Central memory CD8-positive, alpha-beta T cell (primary cell): ENCODE measurements at regions not wholly inside any gene's neighbourhood (a gene's known extent, or its start where the extent isn't known, plus 50 kb on each side); places are given as distances from the start of the nearest gene placed in this dataset.
"Not testable (repeated sequence)": the region's sequence is repeated elsewhere in the genome, so short reads cannot be mapped to it uniquely, and the experiment has no call there.

Experiments
- ATAC-seq: fragments of 150-1000 bp; cut with Tn5 transposase; replicated peaks from 2 replicates; pipeline ENCODE4 v1.10.0; 2022; ENCODE audit warnings: mild to moderate bottlenecking, moderate FRiP score, moderate number of reproducible peaks; ENCODE audit not compliant: poor library complexity, severe bottlenecking; ENCODE audit errors: extremely low read depth
- DNase-seq, 2 donors: peaks; one replicate each; pipeline ENCODE4 v3.0.0; 2021; ENCODE audit warnings: low spot score in 2 of 2
- H3K27ac Mint-ChIP-seq: one replicate; pipeline ENCODE4 v1.8.0; 2022; ENCODE audit warnings: low read depth, mild to moderate bottlenecking, moderate library complexity, mixed read lengths
- H3K27me3 Mint-ChIP-seq: one replicate; pipeline ENCODE4 v1.8.0; 2022; ENCODE audit warnings: mixed read lengths
- H3K36me3 Mint-ChIP-seq: one replicate; pipeline ENCODE4 v1.8.0; 2022; ENCODE audit warnings: mild to moderate bottlenecking, moderate library complexity, mixed read lengths; ENCODE audit not compliant: insufficient read depth
- H3K4me1 Mint-ChIP-seq: one replicate; pipeline ENCODE4 v1.8.0; 2022; ENCODE audit warnings: mixed read lengths
- H3K4me3 Mint-ChIP-seq: one replicate; pipeline ENCODE4 v1.8.0; 2022; ENCODE audit warnings: mild to moderate bottlenecking, moderate library complexity, mixed read lengths
- H3K9me3 Mint-ChIP-seq: one replicate; pipeline ENCODE4 v1.8.0; 2022; ENCODE audit warnings: mixed read lengths

GRCh38 chr1:102210891-102211290 lies 214.2 kb upstream of the OLFM3 start:
- not testable (repeated sequence) for H3K4me1 Mint-ChIP-seq, H3K27ac Mint-ChIP-seq, H3K36me3 Mint-ChIP-seq, ATAC-seq, H3K27me3 Mint-ChIP-seq, H3K4me3 Mint-ChIP-seq, DNase-seq
- peaks cover 14% of the 10 kb centered on the region for H3K9me3 Mint-ChIP-seq

DNA sequence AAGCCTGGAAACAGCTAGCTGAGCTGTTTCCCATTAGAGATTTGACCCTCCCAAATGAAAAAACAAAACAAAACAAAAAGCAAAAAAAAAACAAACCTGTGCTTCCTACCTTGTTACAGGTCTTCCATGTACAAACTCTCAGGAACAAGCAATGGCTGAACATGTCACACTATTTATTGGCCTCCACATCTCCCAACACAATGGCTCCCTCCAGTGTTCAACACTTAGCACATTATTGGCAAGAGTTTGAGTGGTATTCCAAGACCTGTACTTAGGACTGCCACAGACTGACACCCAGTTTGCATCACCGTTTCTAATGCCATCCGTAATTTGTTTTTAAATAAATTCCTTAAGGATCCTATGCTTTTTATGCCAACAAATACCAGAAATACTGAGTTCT lies 195.0 kb upstream of the OLFM3 start:
- Mint-ChIP-seq H3K4me3 (no peak overlapping the region), H3K27me3 (no peaks in the 10 kb centered on the region), H3K4me1 (no peaks in the 10 kb centered on the region), H3K27ac (no peak overlapping the region), H3K36me3 (no peaks in the 10 kb centered on the region), H3K9me3 (peaks cover 12% of the 10 kb centered on the region)
- no peak for DNase-seq
- ATAC-seq, result no peak

DNA sequence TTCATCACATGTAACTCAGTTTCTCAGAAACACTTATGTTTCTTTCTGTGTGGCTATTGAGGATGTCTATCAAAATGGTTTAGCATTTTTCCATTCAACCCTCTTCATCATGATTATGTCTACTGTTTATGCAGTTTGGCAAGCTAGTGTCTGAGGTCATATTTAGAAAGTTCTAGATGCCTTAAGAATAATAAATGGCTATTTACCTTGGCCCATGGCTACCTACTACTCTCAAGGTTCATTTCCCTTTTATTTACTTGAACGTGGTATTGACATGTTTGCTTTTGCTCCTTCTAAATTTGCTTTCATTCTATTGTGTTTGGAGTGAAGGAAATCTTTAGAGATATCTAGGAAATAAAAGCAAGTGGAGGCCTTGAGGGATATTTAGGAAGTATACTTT lies 193.7 kb upstream of the OLFM3 start:
- H3K27me3 Mint-ChIP-seq, result no peaks in the 10 kb centered on the region
- no peak for DNase-seq
- no peak for ATAC-seq
- H3K4me3 Mint-ChIP-seq, result no peak overlapping the region
- H3K9me3 Mint-ChIP-seq, result peaks cover 12% of the 10 kb centered on the region
- H3K4me1 Mint-ChIP-seq, result no peaks in the 10 kb centered on the region
- H3K36me3 Mint-ChIP-seq, result no peaks in the 10 kb centered on the region
- no peak overlapping the region for H3K27ac Mint-ChIP-seq

DNA sequence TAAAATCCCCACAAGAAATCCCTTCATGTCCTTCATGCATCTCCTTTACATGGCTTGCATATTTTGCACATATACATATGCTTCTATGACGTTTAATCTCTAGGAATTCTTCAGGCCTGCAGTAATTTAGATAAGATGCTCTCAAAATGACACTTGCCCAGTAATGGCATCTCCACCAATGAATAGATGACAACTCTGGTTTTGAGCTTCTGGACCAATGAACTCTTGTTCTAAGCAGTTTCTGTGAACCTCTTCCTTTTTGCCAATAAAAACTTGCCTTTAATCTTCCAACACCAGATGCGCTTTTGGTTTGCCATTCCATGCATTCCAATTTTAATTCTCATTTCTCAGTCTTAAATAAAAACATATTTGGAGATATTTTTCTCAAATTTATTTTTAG lies 189.8 kb upstream of the OLFM3 start:
- H3K36me3 Mint-ChIP-seq, result no peaks in the 10 kb centered on the region
- no peaks in the 10 kb centered on the region for H3K27me3 Mint-ChIP-seq
- H3K4me1 Mint-ChIP-seq, result no peaks in the 10 kb centered on the region
- DNase-seq (no peak), ATAC-seq (no peak)
- no peak overlapping the region for H3K4me3 Mint-ChIP-seq
- no peak overlapping the region for H3K27ac Mint-ChIP-seq
- H3K9me3 Mint-ChIP-seq, result peaks cover 7% of the 10 kb centered on the region

- Mint-ChIP-seq H3K27ac (no peak overlapping the region), H3K4me1 (no peaks in the 10 kb centered on the region), H3K4me3 (no peak overlapping the region), H3K36me3 (no peaks in the 10 kb centered on the region), H3K27me3 (no peaks in the 10 kb centered on the region), H3K9me3 (peaks cover 7% of the 10 kb centered on the region)
- ATAC-seq (no peak), DNase-seq (no peak)
Observed at GRCh38 chr1:102185260-102185659, 188.5 kb upstream of the OLFM3 start.

DNA sequence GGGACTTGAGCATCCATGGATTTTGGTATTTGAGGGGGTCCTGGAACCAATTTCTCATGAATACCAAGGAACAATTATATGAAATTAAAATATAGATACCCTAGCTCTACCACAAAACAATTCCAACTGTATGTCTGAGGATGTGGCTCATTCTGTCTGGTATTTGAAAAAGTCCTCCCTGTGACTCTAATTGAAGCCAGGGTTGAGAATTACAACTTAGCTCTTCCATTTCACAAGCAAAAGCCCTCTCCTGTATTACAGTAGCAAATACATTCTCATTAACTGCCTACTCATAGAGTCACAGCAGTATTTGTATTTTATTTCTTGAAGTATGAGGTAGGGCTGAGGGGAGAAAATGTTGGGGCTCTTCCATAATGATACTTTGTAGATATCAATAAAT lies 187.8 kb upstream of the OLFM3 start:
- Mint-ChIP-seq H3K4me3 (no peak overlapping the region), H3K27ac (no peak overlapping the region), H3K9me3 (peaks cover 7% of the 10 kb centered on the region), H3K27me3 (no peaks in the 10 kb centered on the region), H3K36me3 (no peaks in the 10 kb centered on the region), H3K4me1 (no peaks in the 10 kb centered on the region)
- DNase-seq (no peak), ATAC-seq (no peak)

GRCh38 chr1:102183711-102184110 lies 187.0 kb upstream of the OLFM3 start:
- Mint-ChIP-seq H3K9me3 (peaks cover 7% of the 10 kb centered on the region), H3K27ac (no peak overlapping the region), H3K36me3 (no peaks in the 10 kb centered on the region), H3K4me1 (no peaks in the 10 kb centered on the region), H3K27me3 (no peaks in the 10 kb centered on the region), H3K4me3 (no peak overlapping the region)
- DNase-seq (no peak), ATAC-seq (no peak)

DNA sequence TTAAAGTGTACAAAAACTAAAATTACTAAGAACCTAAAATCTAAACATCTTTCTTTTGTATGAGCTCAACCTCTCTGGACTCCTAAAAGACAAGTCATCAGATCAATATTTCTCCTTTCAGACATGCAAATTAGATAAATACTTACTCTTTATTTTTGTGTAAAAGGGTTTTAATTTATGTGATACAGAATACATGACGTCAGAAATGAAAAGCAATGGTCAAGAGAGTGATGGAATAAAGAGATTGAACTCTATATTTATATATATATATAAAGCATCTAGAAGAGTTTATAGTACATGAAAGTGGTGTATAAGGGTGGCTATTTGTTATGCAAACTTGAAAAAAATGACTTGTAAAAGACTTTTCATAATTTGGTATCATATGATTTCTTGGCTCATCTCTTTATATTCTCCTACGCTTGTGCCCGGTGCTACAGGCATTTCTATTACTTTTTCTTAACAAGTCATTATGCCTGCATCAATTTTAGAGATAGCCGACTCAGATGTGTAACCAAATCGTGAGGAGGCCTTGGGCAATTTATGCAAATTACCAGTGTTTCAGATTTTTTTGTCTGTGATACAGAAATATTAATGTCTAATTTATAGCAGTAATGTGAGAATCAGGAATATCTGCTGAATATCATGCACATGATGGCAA lies 186.0 kb upstream of the OLFM3 start:
- H3K36me3 Mint-ChIP-seq, result no peaks in the 10 kb centered on the region
- DNase-seq (no peak), ATAC-seq (no peak)
- no peaks in the 10 kb centered on the region for H3K4me1 Mint-ChIP-seq
- H3K27ac Mint-ChIP-seq, result no peak overlapping the region
- no peaks in the 10 kb centered on the region for H3K27me3 Mint-ChIP-seq
- H3K9me3 Mint-ChIP-seq, result peaks cover 7% of the 10 kb centered on the region
- H3K4me3 Mint-ChIP-seq, result no peak overlapping the region

- no peak for ATAC-seq
- H3K9me3 Mint-ChIP-seq, result peaks cover 7% of the 10 kb centered on the region
- H3K36me3 Mint-ChIP-seq, result no peaks in the 10 kb centered on the region
- no peak for DNase-seq
- no peak overlapping the region for H3K27ac Mint-ChIP-seq
- H3K4me3 Mint-ChIP-seq, result no peak overlapping the region
- H3K4me1 Mint-ChIP-seq, result no peaks in the 10 kb centered on the region
- no peaks in the 10 kb centered on the region for H3K27me3 Mint-ChIP-seq
Observed at GRCh38 chr1:102181341-102181740, 184.6 kb upstream of the OLFM3 start.

DNA sequence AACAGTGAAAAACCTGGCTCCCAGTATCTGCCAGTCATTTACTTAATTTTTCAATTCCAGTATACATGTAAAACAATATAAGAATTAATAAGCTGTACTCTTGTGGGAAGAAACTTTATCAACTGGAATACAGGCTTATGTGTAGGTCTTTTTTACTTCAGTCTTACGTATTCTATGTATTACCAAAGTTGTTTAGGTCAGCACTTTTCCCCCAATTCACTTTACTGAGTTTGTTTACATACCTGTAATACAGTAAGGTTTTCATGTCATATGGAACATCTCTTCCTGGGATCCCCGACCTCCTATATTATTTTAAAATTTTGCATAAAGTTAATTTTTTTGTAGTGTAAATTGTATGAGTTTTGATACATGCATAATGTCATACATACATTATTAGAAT lies 181.8 kb upstream of the OLFM3 start:
- DNase-seq (no peak), ATAC-seq (no peak)
- Mint-ChIP-seq H3K9me3 (peaks cover 7% of the 10 kb centered on the region), H3K36me3 (no peaks in the 10 kb centered on the region), H3K27ac (no peak overlapping the region), H3K4me1 (no peaks in the 10 kb centered on the region), H3K4me3 (no peak overlapping the region), H3K27me3 (no peaks in the 10 kb centered on the region)

- no peak for ATAC-seq
Observed at GRCh38 chr1:102174259-102174863, 177.6 kb upstream of the OLFM3 start.

DNA sequence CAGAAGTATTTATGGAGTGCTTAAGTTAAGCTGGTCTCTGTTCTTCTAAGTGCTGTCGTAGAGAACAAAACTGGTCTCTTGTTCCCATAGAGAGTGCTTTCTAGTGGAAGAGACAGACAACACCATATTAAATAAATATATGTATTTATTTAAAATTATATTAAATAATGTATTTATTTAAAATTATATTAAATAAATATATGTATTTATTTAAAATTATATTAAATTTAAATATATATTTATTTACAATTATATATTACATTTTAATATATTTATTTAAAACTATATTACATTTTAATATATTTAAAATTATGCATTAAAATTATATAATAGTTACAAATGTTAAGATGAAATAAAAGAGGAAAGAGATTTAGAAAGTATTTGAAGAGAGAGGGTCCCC lies 175.5 kb upstream of the OLFM3 start:
- no peaks in the 10 kb centered on the region for H3K4me1 Mint-ChIP-seq
- DNase-seq, result no peak
- ATAC-seq, result no peak
- H3K27ac Mint-ChIP-seq, result no peak overlapping the region
- no peaks in the 10 kb centered on the region for H3K36me3 Mint-ChIP-seq
- no peaks in the 10 kb centered on the region for H3K27me3 Mint-ChIP-seq
- no peak overlapping the region for H3K4me3 Mint-ChIP-seq
- no peaks in the 10 kb centered on the region for H3K9me3 Mint-ChIP-seq

More at GRCh38 chr1:102174259-102174863, 177.6 kb upstream of the OLFM3 start:
- no peak overlapping the region for H3K27ac Mint-ChIP-seq
- H3K4me1 Mint-ChIP-seq, result no peaks in the 10 kb centered on the region
- H3K36me3 Mint-ChIP-seq, result no peaks in the 10 kb centered on the region
- DNase-seq, result no peak
- no peak overlapping the region for H3K4me3 Mint-ChIP-seq
- no peaks in the 10 kb centered on the region for H3K27me3 Mint-ChIP-seq
- no peaks in the 10 kb centered on the region for H3K9me3 Mint-ChIP-seq

DNA sequence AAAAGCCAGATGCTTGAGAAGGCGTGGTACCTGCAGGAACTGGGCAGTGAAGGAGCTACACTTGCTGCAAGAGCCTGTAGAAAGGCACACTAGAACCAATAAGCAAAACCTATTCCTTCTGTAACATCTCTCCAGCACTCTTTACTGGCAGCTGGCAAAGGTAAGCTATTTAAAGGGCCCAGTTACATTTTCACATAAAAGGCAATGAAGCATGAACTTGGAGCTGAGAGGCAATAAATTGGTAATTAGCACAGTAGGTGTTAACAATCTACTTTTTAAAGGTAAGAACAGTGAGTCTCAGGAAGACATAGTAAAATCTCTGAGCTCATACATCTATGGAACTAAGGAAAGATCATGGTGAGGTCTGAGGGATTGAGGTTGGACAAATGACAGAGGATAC lies 167.1 kb upstream of the OLFM3 start:
- no peaks in the 10 kb centered on the region for H3K27me3 Mint-ChIP-seq
- no peaks in the 10 kb centered on the region for H3K4me1 Mint-ChIP-seq
- no peak overlapping the region for H3K27ac Mint-ChIP-seq
- no peak overlapping the region for H3K4me3 Mint-ChIP-seq
- peaks cover 6% of the 10 kb centered on the region for H3K9me3 Mint-ChIP-seq
- no peak for ATAC-seq
- DNase-seq, result no peak
- no peaks in the 10 kb centered on the region for H3K36me3 Mint-ChIP-seq
